Activated T-helper 1 cell treated with anti-CD3 and anti-CD28 coated beads, Interleukin-2, amount 50 U/mL, for 16 hours (primary cell): ENCODE measurements at regions not wholly inside any gene's neighbourhood (a gene's known extent, or its start where the extent isn't known, plus 50 kb on each side); places are given as distances from the start of the nearest gene placed in this dataset.
"Not testable (repeated sequence)": the region's sequence is repeated elsewhere in the genome, so short reads cannot be mapped to it uniquely, and the experiment has no call there.

Experiments
- DNase-seq, 2 donors: peaks; one replicate each; pipeline ENCODE4 v3.0.0-alpha.2; 2020; ENCODE audit warnings: low read depth in 1 of 2, low spot score in 1 of 2

GRCh38 chr10:44733501-44734488, 177.3 kb upstream of the TMEM72 start:
- DNase-seq: no peak

- DNase-seq: no peak
Measured at GRCh38 chr10:44742248-44742647, 168.9 kb upstream of the TMEM72 start.

GRCh38 chr10:44743535-44743934, 167.6 kb upstream of the TMEM72 start:
- DNase-seq: no peak

- no peak for DNase-seq
Measured at GRCh38 chr10:44745920-44746319, 165.2 kb upstream of the TMEM72 start.

- DNase-seq: no peak
Measured at GRCh38 chr10:44747593-44748172, 163.5 kb upstream of the TMEM72 start.

- DNase-seq: no peak
Measured at GRCh38 chr10:44749151-44749550, 162.0 kb upstream of the TMEM72 start.

- no peak for DNase-seq
Measured at GRCh38 chr10:44752451-44753441, 158.4 kb upstream of the TMEM72 start.

- not testable (repeated sequence) for DNase-seq
Measured at GRCh38 chr10:44754355-44754754, 156.8 kb upstream of the TMEM72 start.

- no peak for DNase-seq
Measured at GRCh38 chr10:44755481-44755880, 155.7 kb upstream of the TMEM72 start.

- no peak for DNase-seq
Measured at GRCh38 chr10:44756216-44756615, 154.9 kb upstream of the TMEM72 start.

GRCh38 chr10:44757551-44758205, 153.5 kb upstream of the TMEM72 start:
- DNase-seq: no peak

- no peak for DNase-seq
Measured at GRCh38 chr10:44759122-44759521, 152.0 kb upstream of the TMEM72 start.

- DNase-seq: no peak
Measured at GRCh38 chr10:44760513-44760912, 150.6 kb upstream of the TMEM72 start.

- no peak for DNase-seq
Measured at GRCh38 chr10:44761076-44761475, 150.1 kb upstream of the TMEM72 start.

- no peak for DNase-seq
Measured at GRCh38 chr10:44763331-44763730, 147.8 kb upstream of the TMEM72 start.

- DNase-seq: no peak
Measured at GRCh38 chr10:44765299-44765698, 145.8 kb upstream of the TMEM72 start.

- no peak for DNase-seq
Measured at GRCh38 chr10:44766631-44767030, 144.5 kb upstream of the TMEM72 start.

GRCh38 chr10:44769450-44769849, 141.7 kb upstream of the TMEM72 start:
- DNase-seq: no peak

GRCh38 chr10:44771233-44771995, 139.7 kb upstream of the TMEM72 start:
- no peak for DNase-seq

GRCh38 chr10:44773565-44773964, 137.6 kb upstream of the TMEM72 start:
- no peak for DNase-seq
